ENCODE measurements at regions not wholly inside any gene's neighbourhood (a gene's known extent, or its start where the extent isn't known, plus 50 kb on each side); places are given as distances from the start of the nearest gene placed in this dataset.

GRCh38 chr4:23741681-23742191, 148.1 kb downstream of the PPARGC1A start:
- DNase-seq: no peak

GRCh38 chr4:23737571-23737970, 152.3 kb downstream of the PPARGC1A start:
- DNase-seq: no peak

- DNase-seq: no peak
Measured at GRCh38 chr4:23736466-23736865, 153.4 kb downstream of the PPARGC1A start.

- no peak for DNase-seq
Measured at GRCh38 chr4:23734000-23734399, 155.8 kb downstream of the PPARGC1A start.

- DNase-seq: no peak
Measured at GRCh38 chr4:23733476-23733875, 156.4 kb downstream of the PPARGC1A start.

GRCh38 chr4:23730998-23731397, 158.8 kb downstream of the PPARGC1A start:
- DNase-seq: no peak

- DNase-seq: no peak
Measured at GRCh38 chr4:23728971-23729370, 160.9 kb downstream of the PPARGC1A start.

- no peak for DNase-seq
Measured at GRCh38 chr4:23728393-23728792, 161.5 kb downstream of the PPARGC1A start.

GRCh38 chr4:23720556-23720955, 169.3 kb downstream of the PPARGC1A start:
- DNase-seq: no peak

GRCh38 chr4:23718435-23718834, 171.4 kb downstream of the PPARGC1A start:
- DNase-seq: no peak

GRCh38 chr4:23717528-23718248, 172.2 kb downstream of the PPARGC1A start:
- DNase-seq: peak in 1 of 5 experiments; percentile 3

- no peak for DNase-seq
Measured at GRCh38 chr4:23710298-23710697, 179.5 kb downstream of the PPARGC1A start.

- no peak for DNase-seq
Measured at GRCh38 chr4:23707652-23708026, 182.2 kb downstream of the PPARGC1A start.

GRCh38 chr4:23706972-23707651, 182.7 kb downstream of the PPARGC1A start:
- no peak for DNase-seq

GRCh38 chr4:23700197-23700596, 189.7 kb downstream of the PPARGC1A start:
- no peak for DNase-seq

GRCh38 chr4:23697722-23698121, 192.1 kb downstream of the PPARGC1A start:
- no peak for DNase-seq

GRCh38 chr4:23697001-23697528, 192.8 kb downstream of the PPARGC1A start:
- no peak for DNase-seq

- DNase-seq: no peak
Measured at GRCh38 chr4:23686169-23686897, 203.5 kb downstream of the PPARGC1A start.

- DNase-seq: no peak
Measured at GRCh38 chr4:23685471-23685870, 204.4 kb downstream of the PPARGC1A start.

- no peak for DNase-seq
Measured at GRCh38 chr4:23680671-23681518, 209.0 kb downstream of the PPARGC1A start.

- no peak for DNase-seq
Measured at GRCh38 chr4:23674694-23675093, 215.2 kb downstream of the PPARGC1A start.

- no peak for DNase-seq
Measured at GRCh38 chr4:23667659-23668058, 222.2 kb downstream of the PPARGC1A start.

All from T-helper 2 cell (primary cell).